DOHH2 (cell line): ENCODE measurements at regions not wholly inside any gene's neighbourhood (a gene's known extent, or its start where the extent isn't known, plus 50 kb on each side); places are given as distances from the start of the nearest gene placed in this dataset.

Experiments
- EZH2phosphoT487 ChIP-seq: fragments of 200-600 bp; sonication (generic); IDR thresholded peaks from 2 replicates; pipeline ENCODE4 v1.6.1; 2017; ENCODE audit warnings: borderline replicate concordance, mild to moderate bottlenecking, antibody characterized with exemption, low read length, moderate library complexity, mixed read lengths
- TF ChIP-seq, protein P1 (sequence below): fragments of 200-600 bp; sonication (generic); IDR thresholded peaks from one replicate; pipeline ENCODE4 v1.5.1; 2014; ENCODE audit warnings: antibody characterized with exemption, mild to moderate bottlenecking, low read depth, low read length; ENCODE audit not compliant: poor library complexity, severe bottlenecking

DNA sequence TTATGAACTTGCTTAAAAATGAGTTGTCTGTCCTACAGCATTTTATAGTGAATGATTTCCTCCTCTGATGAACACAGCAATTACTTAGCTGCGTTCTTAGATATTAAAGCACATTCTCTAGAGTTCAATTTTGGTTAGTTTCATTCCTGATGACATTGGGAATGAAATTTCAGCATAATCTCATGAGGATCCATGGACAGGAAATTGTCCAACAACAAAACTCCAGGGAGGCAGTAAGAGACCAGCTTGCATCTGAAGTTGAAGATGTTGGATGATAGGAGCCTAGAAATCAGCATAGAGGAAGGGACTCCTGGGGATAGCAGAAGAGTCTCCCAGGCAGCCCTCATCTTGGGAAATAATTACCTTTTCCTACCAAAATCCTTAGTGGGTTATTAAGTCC lies 128.7 kb upstream of the RAP1B start:
- TF ChIP-seq, protein P1, sequence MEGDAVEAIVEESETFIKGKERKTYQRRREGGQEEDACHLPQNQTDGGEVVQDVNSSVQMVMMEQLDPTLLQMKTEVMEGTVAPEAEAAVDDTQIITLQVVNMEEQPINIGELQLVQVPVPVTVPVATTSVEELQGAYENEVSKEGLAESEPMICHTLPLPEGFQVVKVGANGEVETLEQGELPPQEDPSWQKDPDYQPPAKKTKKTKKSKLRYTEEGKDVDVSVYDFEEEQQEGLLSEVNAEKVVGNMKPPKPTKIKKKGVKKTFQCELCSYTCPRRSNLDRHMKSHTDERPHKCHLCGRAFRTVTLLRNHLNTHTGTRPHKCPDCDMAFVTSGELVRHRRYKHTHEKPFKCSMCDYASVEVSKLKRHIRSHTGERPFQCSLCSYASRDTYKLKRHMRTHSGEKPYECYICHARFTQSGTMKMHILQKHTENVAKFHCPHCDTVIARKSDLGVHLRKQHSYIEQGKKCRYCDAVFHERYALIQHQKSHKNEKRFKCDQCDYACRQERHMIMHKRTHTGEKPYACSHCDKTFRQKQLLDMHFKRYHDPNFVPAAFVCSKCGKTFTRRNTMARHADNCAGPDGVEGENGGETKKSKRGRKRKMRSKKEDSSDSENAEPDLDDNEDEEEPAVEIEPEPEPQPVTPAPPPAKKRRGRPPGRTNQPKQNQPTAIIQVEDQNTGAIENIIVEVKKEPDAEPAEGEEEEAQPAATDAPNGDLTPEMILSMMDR = no peak
- TF ChIP-seq EZH2phosphoT487 = no peak
